GM23338 (cell line): ENCODE measurements at regions not wholly inside any gene's neighbourhood (a gene's known extent, or its start where the extent isn't known, plus 50 kb on each side); places are given as distances from the start of the nearest gene placed in this dataset.

Experiments
- ATAC-seq: fragments of 200-7000 bp; cut with Tn5 transposase; 3 replicates; pipeline ENCODE4 v1.9.1; 2020
- DNase-seq: peaks from one replicate; pipeline ENCODE4 v3.0.0-alpha.2; 2015; ENCODE audit warnings: low spot score
- H2AFZ ChIP-seq: fragments of 200-600 bp; sonication (generic); 2 replicates; pipeline ENCODE4 v1.8.0; 2016; ENCODE audit warnings: antibody characterized with exemption, mild to moderate bottlenecking, moderate library complexity
- H3F3A ChIP-seq: fragments of 200-600 bp; sonication (generic); replicated peaks from 2 replicates; pipeline ENCODE4 v1.8.0; 2017; ENCODE audit warnings: antibody characterized with exemption, mixed run types, low read depth
- H3K27ac ChIP-seq: fragments of 200-600 bp; sonication (generic); 2 replicates; pipeline ENCODE4 v1.6.1; 2016; ENCODE audit warnings: low read depth
- H3K27me3 ChIP-seq: fragments of 200-600 bp; sonication (generic); 2 replicates; pipeline ENCODE4 v1.8.0; 2016; ENCODE audit warnings: mild to moderate bottlenecking, mixed run types, moderate library complexity; ENCODE audit not compliant: insufficient read depth
- H3K36me3 ChIP-seq: fragments of 200-600 bp; sonication (generic); 2 replicates; pipeline ENCODE4 v1.8.0; 2016; ENCODE audit warnings: mild to moderate bottlenecking; ENCODE audit not compliant: insufficient read depth
- H3K4me1 ChIP-seq: fragments of 200-600 bp; sonication (generic); 2 replicates; pipeline ENCODE4 v1.8.0; 2016; ENCODE audit warnings: mild to moderate bottlenecking, moderate library complexity; ENCODE audit not compliant: insufficient read depth
- H3K4me2 ChIP-seq: fragments of 200-600 bp; sonication (generic); 2 replicates; pipeline ENCODE4 v1.7.1; 2017; ENCODE audit warnings: mixed run types
- H3K4me3 ChIP-seq: fragments of 200-600 bp; sonication (generic); 2 replicates; pipeline ENCODE4 v1.6.1; 2016; ENCODE audit warnings: mixed run types
- H3K79me2 ChIP-seq: fragments of 200-600 bp; sonication (generic); replicated peaks from 2 replicates; pipeline ENCODE4 v1.8.0; 2017; ENCODE audit warnings: mild to moderate bottlenecking; ENCODE audit not compliant: insufficient read depth
- H3K9me2 ChIP-seq: fragments of 200-600 bp; sonication (generic); 2 replicates; pipeline ENCODE4 v1.8.0; 2017; ENCODE audit not compliant: insufficient read depth
- H4K20me1 ChIP-seq: fragments of 200-600 bp; sonication (generic); replicated peaks from 2 replicates; pipeline ENCODE4 v1.8.0; 2017; ENCODE audit warnings: mild to moderate bottlenecking; ENCODE audit not compliant: insufficient read depth
- H3K27ac Mint-ChIP-seq: 2 replicates; pipeline ENCODE4 v1.8.0; 2020; ENCODE audit warnings: inconsistent platforms, mild to moderate bottlenecking, moderate library complexity, mixed read lengths
- H3K27me3 Mint-ChIP-seq: 3 replicates; pipeline ENCODE4 v1.8.0; 2022; ENCODE audit warnings: low read depth, mild to moderate bottlenecking, moderate library complexity, mixed read lengths, inconsistent platforms; ENCODE audit not compliant: insufficient read depth, poor library complexity
- H3K36me3 Mint-ChIP-seq: 3 replicates; pipeline ENCODE4 v1.8.0; 2021; ENCODE audit warnings: low read depth, mild to moderate bottlenecking, inconsistent platforms, moderate library complexity, mixed read lengths
- H3K4me1 Mint-ChIP-seq: 3 replicates; pipeline ENCODE4 v1.8.0; 2020; ENCODE audit warnings: mild to moderate bottlenecking, inconsistent platforms, mixed read lengths
- H3K4me3 Mint-ChIP-seq: 3 replicates; pipeline ENCODE4 v1.8.0; 2021; ENCODE audit warnings: moderate library complexity, mild to moderate bottlenecking, inconsistent platforms, mixed read lengths
- H3K9me3 Mint-ChIP-seq: 3 replicates; pipeline ENCODE4 v1.8.0; 2020; ENCODE audit warnings: moderate library complexity, mild to moderate bottlenecking, inconsistent platforms, mixed read lengths
- CTCF ChIP-seq, 2 experiments: fragments of 200-600 bp in 1 of 2; sonication (generic) in 1 of 2; conservative IDR thresholded peaks; 2 replicates each; pipeline versions ENCODE4 v1.5.1 to v1.6.1; 2016 to 2017; ENCODE audit warnings: antibody characterized with exemption in 2 of 2, low read depth in 2 of 2, mild to moderate bottlenecking in 2 of 2, moderate library complexity in 1 of 2
- STAT1 ChIP-seq: IDR thresholded peaks from one replicate; pipeline ENCODE4 v1.6.1; 2016; ENCODE audit warnings: antibody characterized with exemption; ENCODE audit not compliant: unreplicated experiment
- ZNF331 ChIP-seq: fragments of 250-450 bp; sonication (Bioruptor Pico); IDR thresholded peaks from 2 replicates; pipeline ENCODE4 v1.5.0; 2020; ENCODE audit warnings: low read depth, mild to moderate bottlenecking, moderate library complexity
- ZNF462 ChIP-seq: fragments of 250-450 bp; sonication (Bioruptor Pico); IDR thresholded peaks from 2 replicates; pipeline ENCODE4 v1.5.0; 2020; ENCODE audit warnings: mild to moderate bottlenecking, moderate library complexity

- Histone ChIP-seq H2AFZ (no peak overlapping the region), H3K4me3 (no peak overlapping the region), H4K20me1 (no peaks in the 10 kb centered on the region), H3K27me3 (no peaks in the 10 kb centered on the region), H3K36me3 (no peaks in the 10 kb centered on the region), H3K79me2 (no peaks in the 10 kb centered on the region), H3K9me2 (0 out of 2 replicates have a peak, but pooled peaks cover 6% of the 10 kb centered on the region), H3K27ac (no peak overlapping the region), H3K4me2 (no peak overlapping the region), H3K4me1 (no peaks in the 10 kb centered on the region), H3F3A (no peaks in the 10 kb centered on the region)
- no peaks in the 10 kb centered on the region for H3K36me3 Mint-ChIP-seq
- H3K9me3 Mint-ChIP-seq: peaks cover 5% of the 10 kb centered on the region; the same call in 2 of the 3 replicates
- ATAC-seq (no peak), DNase-seq (no peak)
- TF ChIP-seq ZNF331 (CRISPR knock-in tag): peak; percentile 86
- TF ChIP-seq STAT1: no peak
- TF ChIP-seq ZNF462 (CRISPR knock-in tag): no peak
- TF ChIP-seq CTCF (conservative IDR thresholded peaks at IDR 0.05; ENCODE audit: low read depth in 2 of 2): no peak
- H3K4me1 Mint-ChIP-seq: no peaks in the 10 kb centered on the region; the same call in 2 of the 3 replicates
- no peak overlapping the region for H3K27ac Mint-ChIP-seq
- H3K27me3 Mint-ChIP-seq: peaks cover 2% of the 10 kb centered on the region
- H3K4me3 Mint-ChIP-seq: no peak overlapping the region
Measured at GRCh38 chr2:19697131-19697530, 204.7 kb downstream of the TTC32 start.
